Endothelial cell (in vitro differentiated cells): ENCODE measurements at regions not wholly inside any gene's neighbourhood (a gene's known extent, or its start where the extent isn't known, plus 50 kb on each side); places are given as distances from the start of the nearest gene placed in this dataset.
"Not testable (repeated sequence)": the region's sequence is repeated elsewhere in the genome, so short reads cannot be mapped to it uniquely, and the experiment has no call there.

Experiments used
- DNase-seq: peaks from one replicate; pipeline ENCODE4 v3.0.0; 2021; ENCODE audit warnings: low spot score
- H3K27ac Mint-ChIP-seq: one replicate; pipeline ENCODE4 v1.8.0; 2021; ENCODE audit warnings: mixed read lengths, inconsistent platforms; ENCODE audit not compliant: unreplicated experiment
- H3K27me3 Mint-ChIP-seq: one replicate; pipeline ENCODE4 v1.8.0; 2021; ENCODE audit warnings: mild to moderate bottlenecking, moderate library complexity, mixed read lengths, inconsistent platforms; ENCODE audit not compliant: unreplicated experiment
- H3K36me3 Mint-ChIP-seq: one replicate; pipeline ENCODE4 v1.8.0; 2021; ENCODE audit warnings: mild to moderate bottlenecking, low read depth, mixed read lengths, inconsistent platforms; ENCODE audit not compliant: unreplicated experiment
- H3K4me1 Mint-ChIP-seq: one replicate; pipeline ENCODE4 v1.8.0; 2021; ENCODE audit warnings: mild to moderate bottlenecking, mixed read lengths, inconsistent platforms; ENCODE audit not compliant: unreplicated experiment
- H3K4me3 Mint-ChIP-seq: one replicate; pipeline ENCODE4 v1.8.0; 2021; ENCODE audit warnings: mild to moderate bottlenecking, mixed read lengths, inconsistent platforms; ENCODE audit not compliant: unreplicated experiment
- H3K9me3 Mint-ChIP-seq: one replicate; pipeline ENCODE4 v1.8.0; 2021; ENCODE audit warnings: mixed read lengths, inconsistent platforms; ENCODE audit not compliant: unreplicated experiment
- CTCF ChIP-seq: fragments of 200-600 bp; sonication (generic); IDR thresholded peaks from one replicate; pipeline ENCODE4 v1.5.0; 2021; ENCODE audit warnings: antibody characterized with exemption; ENCODE audit not compliant: unreplicated experiment

GRCh38 chr1:21385022-21385421, 54.9 kb upstream of the NBPF3 start:
- Mint-ChIP-seq H3K9me3 (peaks cover 4% of the 10 kb centered on the region), H3K27ac (no peak overlapping the region), H3K36me3 (peaks cover 8% of the 10 kb centered on the region), H3K27me3 (no peaks in the 10 kb centered on the region), H3K4me1 (no peaks in the 10 kb centered on the region), H3K4me3 (no peak overlapping the region)
- TF ChIP-seq CTCF, result no peak
- no peak for DNase-seq

DNA sequence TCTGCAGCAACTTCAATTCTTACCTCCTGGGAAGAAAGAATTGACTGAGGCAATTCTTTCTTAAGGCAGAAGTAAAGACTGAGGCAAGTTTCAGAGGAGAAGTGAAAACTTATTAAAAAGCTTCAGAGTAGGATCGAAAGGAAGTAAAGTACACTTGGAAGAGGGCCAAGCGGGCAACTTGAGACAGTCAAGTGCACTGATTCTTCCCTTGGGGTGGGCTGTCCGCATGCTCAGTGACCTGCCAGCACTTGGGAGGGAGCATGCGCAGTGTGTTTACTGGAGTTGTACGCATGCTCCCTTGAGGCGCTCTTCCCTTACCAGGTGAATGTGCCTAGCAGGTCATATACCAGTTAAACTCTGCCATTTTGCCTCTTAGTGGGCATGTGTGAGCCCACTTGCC, 55.3 kb upstream of the NBPF3 start:
- no peak for DNase-seq
- H3K27ac Mint-ChIP-seq, result no peak overlapping the region
- H3K9me3 Mint-ChIP-seq, result peaks cover 4% of the 10 kb centered on the region
- no peak overlapping the region for H3K4me3 Mint-ChIP-seq
- no peaks in the 10 kb centered on the region for H3K4me1 Mint-ChIP-seq
- H3K27me3 Mint-ChIP-seq, result no peaks in the 10 kb centered on the region
- H3K36me3 Mint-ChIP-seq, result peaks cover 8% of the 10 kb centered on the region
- no peak for TF ChIP-seq CTCF

- DNase-seq, result no peak
- Mint-ChIP-seq H3K4me1 (no peaks in the 10 kb centered on the region), H3K9me3 (peaks cover 4% of the 10 kb centered on the region), H3K27me3 (no peaks in the 10 kb centered on the region), H3K36me3 (peaks cover 8% of the 10 kb centered on the region), H3K4me3 (no peak overlapping the region), H3K27ac (no peak overlapping the region)
- TF ChIP-seq CTCF, result no peak
These were observed 56.0 kb upstream of the NBPF3 start for GRCh38 chr1:21383785-21384401.

DNA sequence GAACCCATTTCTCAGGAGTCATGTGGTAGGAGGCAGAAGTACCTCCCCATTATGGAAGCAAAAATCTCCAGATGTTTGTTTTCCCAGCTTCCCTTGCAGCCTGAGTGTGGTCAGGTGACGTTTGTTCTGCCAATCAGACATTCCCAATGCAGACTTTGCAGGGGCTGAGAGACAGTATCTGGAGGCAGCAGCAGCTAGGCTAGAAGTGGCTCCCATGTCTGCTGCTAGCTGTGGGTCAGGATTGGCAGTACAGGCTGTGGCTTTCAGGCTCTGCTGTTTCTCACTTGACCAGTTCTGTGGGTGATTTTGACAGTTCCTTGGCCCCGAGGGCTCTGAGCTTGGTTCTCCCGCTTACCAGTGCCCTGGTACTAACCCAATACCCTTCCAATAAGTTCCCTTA, 58.6 kb upstream of the NBPF3 start:
- no peak overlapping the region for H3K4me3 Mint-ChIP-seq
- no peak for TF ChIP-seq CTCF
- H3K9me3 Mint-ChIP-seq, result peaks cover 2% of the 10 kb centered on the region
- H3K27ac Mint-ChIP-seq, result no peak overlapping the region
- DNase-seq, result no peak
- peaks cover 6% of the 10 kb centered on the region for H3K36me3 Mint-ChIP-seq
- H3K27me3 Mint-ChIP-seq, result no peaks in the 10 kb centered on the region
- no peaks in the 10 kb centered on the region for H3K4me1 Mint-ChIP-seq

DNA sequence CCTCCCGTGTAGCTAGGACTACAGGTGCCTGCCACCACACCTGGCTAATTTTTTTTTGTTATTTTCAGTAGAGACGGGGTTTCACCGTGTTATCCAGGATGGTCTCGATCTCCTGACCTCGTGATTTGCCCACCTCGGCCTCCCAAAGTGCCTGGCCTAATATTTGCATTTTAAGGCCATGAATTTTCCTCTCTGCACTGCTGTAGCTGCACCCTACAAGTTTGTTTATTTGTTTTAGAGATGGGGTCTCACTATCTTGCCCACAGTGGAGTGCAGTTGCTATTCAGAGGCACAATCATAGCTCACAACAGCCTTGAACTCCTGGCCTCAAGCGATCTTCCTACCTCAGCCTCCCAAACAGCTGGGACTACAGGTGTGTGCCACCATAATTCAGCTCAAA, 59.8 kb upstream of the NBPF3 start:
- not testable (repeated sequence) for H3K4me3 Mint-ChIP-seq

GRCh38 chr1:21379571-21379970, 60.4 kb upstream of the NBPF3 start:
- Mint-ChIP-seq H3K4me1 (no peaks in the 10 kb centered on the region), H3K27me3 (no peaks in the 10 kb centered on the region), H3K36me3 (peaks cover 4% of the 10 kb centered on the region), H3K27ac (no peak overlapping the region), H3K9me3 (no peaks in the 10 kb centered on the region), H3K4me3 (no peak overlapping the region)
- DNase-seq, result no peak
- no peak for TF ChIP-seq CTCF

More for the DNA sequence above, 59.8 kb upstream of the NBPF3 start:
- H3K27me3 Mint-ChIP-seq, H3K4me1 Mint-ChIP-seq, H3K36me3 Mint-ChIP-seq, H3K27ac Mint-ChIP-seq, DNase-seq, H3K9me3 Mint-ChIP-seq: not testable (repeated sequence)
